AG04450 (cell line): ENCODE measurements at regions not wholly inside any gene's neighbourhood (a gene's known extent, or its start where the extent isn't known, plus 50 kb on each side); places are given as distances from the start of the nearest gene placed in this dataset.

Source experiments
- CTCF ChIA-PET: fragments of 300-600, 350-600 bp; formaldehyde crosslinking; extraction: SDS; loops from one replicate; lab custom pipeline; 2022; ENCODE audit warnings: antibody characterized with exemption, inconsistent platforms; lab: Charles Lee
- POLR2A ChIA-PET: fragments of 350-600 bp; formaldehyde crosslinking; extraction: SDS; loops from one replicate; lab custom pipeline; 2021; ENCODE audit warnings: antibody characterized with exemption, inconsistent platforms; lab: Yijun Ruan, JAX
- DNase-seq: peaks from one replicate; pipeline ENCODE4 v3.0.0-alpha.2; 2011; ENCODE audit warnings: low read depth, low spot score
- H3K27ac ChIP-seq: one replicate; pipeline ENCODE4 v1.5.1; 2012; ENCODE audit warnings: low read depth, low read length, control low read depth
- H3K27me3 ChIP-seq: one replicate; pipeline ENCODE4 v1.6.0; 2012; ENCODE audit warnings: low read length; ENCODE audit not compliant: control insufficient read depth, insufficient read depth
- H3K4me3 ChIP-seq: 2 replicates; pipeline ENCODE4 v1.5.1; 2011; ENCODE audit warnings: mild to moderate bottlenecking, low read depth, low read length, control low read depth
- H3K9me3 ChIP-seq: 2 replicates; pipeline ENCODE4 v1.5.1; 2012; ENCODE audit warnings: low read length; ENCODE audit not compliant: control insufficient read depth, insufficient read depth
- CTCF ChIP-seq: IDR thresholded peaks from 2 replicates; pipeline ENCODE4 v1.5.1; 2011; ENCODE audit warnings: low read depth, low read length, control low read depth, inconsistent platforms

- H3K9me3 ChIP-seq: peaks cover 42% of the 10 kb centered on the region
- ChIA-PET POLR2A (no interaction called here), CTCF (no interaction called here)
- no peak overlapping the region for H3K27ac ChIP-seq
- no peaks in the 10 kb centered on the region for H3K27me3 ChIP-seq
- H3K4me3 ChIP-seq: no peak overlapping the region
- no peak for TF ChIP-seq CTCF
- no peak for DNase-seq
Observed at GRCh38 chr3:5580826-5581225, 393.3 kb downstream of the EDEM1 start.

- H3K27ac ChIP-seq: no peak overlapping the region
- H3K4me3 ChIP-seq: no peak overlapping the region
- peaks cover 37% of the 10 kb centered on the region for H3K9me3 ChIP-seq
- ChIA-PET CTCF (no interaction called here), POLR2A (no interaction called here)
- DNase-seq: no peak
- TF ChIP-seq CTCF: no peak
- no peaks in the 10 kb centered on the region for H3K27me3 ChIP-seq
Observed at GRCh38 chr3:5581743-5582142, 394.2 kb downstream of the EDEM1 start.

- DNase-seq: no peak
- ChIA-PET POLR2A (no interaction called here), CTCF (no interaction called here)
- H3K4me3 ChIP-seq: no peak overlapping the region
- H3K27me3 ChIP-seq: no peaks in the 10 kb centered on the region
- H3K9me3 ChIP-seq: peaks cover 27% of the 10 kb centered on the region; the same call in 1 of the 2 replicates
- TF ChIP-seq CTCF: no peak
- no peak overlapping the region for H3K27ac ChIP-seq
Observed at GRCh38 chr3:5583920-5584319, 396.4 kb downstream of the EDEM1 start.

GRCh38 chr3:5585085-5585484 is 397.6 kb downstream of the EDEM1 start:
- ChIA-PET CTCF (no interaction called here), POLR2A (no interaction called here)
- no peak overlapping the region for H3K4me3 ChIP-seq
- H3K9me3 ChIP-seq: peaks cover 23% of the 10 kb centered on the region; the same call in 1 of the 2 replicates
- no peak overlapping the region for H3K27ac ChIP-seq
- no peak for TF ChIP-seq CTCF
- H3K27me3 ChIP-seq: no peaks in the 10 kb centered on the region
- DNase-seq: no peak

GRCh38 chr3:5606884-5607472 is 419.5 kb downstream of the EDEM1 start:
- ChIA-PET CTCF (no interaction called here), POLR2A (no interaction called here)
- no peak for TF ChIP-seq CTCF
- no peak for DNase-seq
- no peak overlapping the region for H3K27ac ChIP-seq
- no peak overlapping the region for H3K4me3 ChIP-seq
- no peaks in the 10 kb centered on the region for H3K9me3 ChIP-seq
- H3K27me3 ChIP-seq: no peaks in the 10 kb centered on the region
